Activated naive CD4-positive, alpha-beta T cell treated with anti-CD3 and anti-CD28 coated beads for 36 hours (primary cell): ENCODE measurements at regions not wholly inside any gene's neighbourhood (a gene's known extent, or its start where the extent isn't known, plus 50 kb on each side); places are given as distances from the start of the nearest gene placed in this dataset.

Experiments
- CTCF ChIA-PET: fragments of 350-600 bp; sonication (Branson Sonifier 250); formaldehyde crosslinking; loops from one replicate; lab custom pipeline; 2021; ENCODE audit warnings: antibody characterized with exemption; lab: Charles Lee
- DNase-seq: peaks from one replicate; pipeline ENCODE4 v3.0.0-alpha.2; 2020
- H3K27ac Mint-ChIP-seq: one replicate; pipeline ENCODE4 v1.8.0; 2021; ENCODE audit warnings: mild to moderate bottlenecking, mixed read lengths
- H3K27me3 Mint-ChIP-seq: one replicate; pipeline ENCODE4 v1.8.0; 2021; ENCODE audit warnings: low read depth, mixed read lengths
- H3K36me3 Mint-ChIP-seq: one replicate; pipeline ENCODE4 v1.8.0; 2021; ENCODE audit warnings: low read depth, mixed read lengths
- H3K4me1 Mint-ChIP-seq: one replicate; pipeline ENCODE4 v1.8.0; 2021; ENCODE audit warnings: low read depth, mixed read lengths
- H3K4me3 Mint-ChIP-seq: one replicate; pipeline ENCODE4 v1.8.0; 2021; ENCODE audit warnings: mild to moderate bottlenecking, moderate library complexity, mixed read lengths
- H3K9me3 Mint-ChIP-seq: one replicate; pipeline ENCODE4 v1.8.0; 2021; ENCODE audit warnings: mixed read lengths
- intact Hi-C: fragments of 100-400 bp; cut with micrococcal nuclease; formaldehyde crosslinking; loops from one replicate; pipeline ENCODE4 v1.15.1; 2023

DNA sequence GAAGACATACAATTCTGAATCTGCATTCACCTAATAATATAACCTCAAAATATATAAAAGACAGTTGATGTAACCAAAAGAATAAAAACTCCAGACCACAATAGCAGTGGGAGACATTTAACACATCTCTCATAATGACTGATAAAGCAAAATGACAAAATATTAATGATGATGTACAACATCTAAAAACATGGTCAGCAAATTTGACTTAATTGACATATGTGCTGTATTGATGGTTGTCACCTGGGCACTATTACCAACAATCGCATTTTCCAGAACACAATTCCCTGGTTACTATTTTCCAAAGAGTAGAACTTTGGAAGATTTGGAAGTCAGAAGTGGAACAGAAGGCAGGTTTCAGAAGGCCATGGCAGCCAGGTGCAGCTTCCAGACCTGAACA is 899.5 kb upstream of the CELF2 start:
- CTCF ChIA-PET = no interaction called here
- Mint-ChIP-seq H3K4me1 (no peaks in the 10 kb centered on the region), H3K4me3 (no peak overlapping the region), H3K36me3 (peaks cover 2% of the 10 kb centered on the region), H3K27me3 (peaks cover 11% of the 10 kb centered on the region), H3K9me3 (peaks cover 3% of the 10 kb centered on the region), H3K27ac (no peak overlapping the region)
- intact Hi-C loops = no loop called here
- DNase-seq = no peak

DNA sequence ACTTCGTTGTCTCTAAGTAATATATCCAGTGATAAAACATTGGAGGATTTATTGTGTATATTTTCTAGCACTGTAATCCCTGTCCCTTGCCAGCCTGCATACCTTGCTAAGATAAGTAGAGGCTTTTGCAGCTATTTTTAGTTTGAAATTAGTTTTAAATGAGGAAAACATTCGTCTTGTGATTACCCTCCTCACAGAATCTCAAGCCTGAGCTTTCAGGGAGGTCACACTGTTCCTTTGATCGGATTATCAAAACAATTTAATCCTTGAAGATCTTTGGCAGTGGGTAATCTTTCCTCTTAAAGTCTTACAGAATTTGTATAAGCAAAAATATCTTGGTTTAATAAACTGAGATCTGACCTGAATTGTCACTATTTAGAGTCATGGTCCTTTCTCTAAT is 897.0 kb upstream of the CELF2 start:
- no peak overlapping the region for H3K4me3 Mint-ChIP-seq

DNA sequence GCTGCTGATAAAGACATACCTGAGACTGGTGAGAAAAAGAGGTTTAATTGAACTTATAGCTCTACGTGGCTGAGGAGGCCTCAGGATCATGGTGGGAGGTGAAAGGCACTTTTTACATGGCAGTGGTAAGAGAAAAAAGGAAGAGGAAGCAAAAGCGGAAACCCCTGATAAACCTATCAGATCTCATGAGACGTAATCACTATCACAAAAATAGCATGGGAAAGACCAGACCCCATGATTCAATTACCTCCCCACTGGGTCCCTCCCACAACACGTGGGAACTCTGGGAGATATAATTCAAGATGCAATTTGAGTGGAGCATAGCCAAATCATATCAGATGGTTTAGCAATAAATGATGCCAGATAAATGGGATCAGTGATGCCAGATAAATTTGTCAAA is 892.0 kb upstream of the CELF2 start:
- intact Hi-C loops = no loop called here
- Mint-ChIP-seq H3K27me3 (peaks cover 7% of the 10 kb centered on the region), H3K27ac (no peak overlapping the region), H3K36me3 (no peaks in the 10 kb centered on the region), H3K4me1 (no peaks in the 10 kb centered on the region), H3K4me3 (no peak overlapping the region), H3K9me3 (no peaks in the 10 kb centered on the region)
- DNase-seq = no peak
- CTCF ChIA-PET = no interaction called here

More for the DNA sequence above, 897.0 kb upstream of the CELF2 start:
- Mint-ChIP-seq H3K9me3 (peaks cover 3% of the 10 kb centered on the region), H3K27ac (no peak overlapping the region), H3K36me3 (peaks cover 2% of the 10 kb centered on the region), H3K4me1 (no peaks in the 10 kb centered on the region), H3K27me3 (peaks cover 10% of the 10 kb centered on the region)
- CTCF ChIA-PET = no interaction called here
- DNase-seq = no peak
- intact Hi-C loops = no loop called here

DNA sequence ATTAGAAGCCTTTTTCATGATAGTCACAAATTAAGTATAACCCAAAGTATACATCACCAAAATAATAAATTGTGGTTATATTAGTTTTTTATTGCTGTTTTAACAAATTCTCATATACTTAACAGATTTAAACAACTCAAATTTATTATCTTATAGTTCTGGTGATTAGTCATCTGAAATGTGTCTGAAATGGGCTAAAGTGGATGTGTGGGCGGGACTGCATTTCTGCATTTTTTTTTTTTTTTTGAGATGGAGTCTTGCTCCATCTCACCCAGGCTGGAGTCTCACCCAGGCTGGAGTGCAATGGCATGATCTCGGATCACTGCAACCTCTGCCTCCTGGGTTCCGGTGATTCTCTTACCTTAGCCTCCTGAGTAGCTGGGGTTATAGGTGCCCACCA is 891.5 kb upstream of the CELF2 start:
- Mint-ChIP-seq H3K36me3 (no peaks in the 10 kb centered on the region), H3K4me1 (no peaks in the 10 kb centered on the region), H3K4me3 (no peak overlapping the region), H3K27ac (no peak overlapping the region), H3K9me3 (no peaks in the 10 kb centered on the region), H3K27me3 (peaks cover 7% of the 10 kb centered on the region)
- intact Hi-C loops = no loop called here
- no peak for DNase-seq
- CTCF ChIA-PET = no interaction called here

DNA sequence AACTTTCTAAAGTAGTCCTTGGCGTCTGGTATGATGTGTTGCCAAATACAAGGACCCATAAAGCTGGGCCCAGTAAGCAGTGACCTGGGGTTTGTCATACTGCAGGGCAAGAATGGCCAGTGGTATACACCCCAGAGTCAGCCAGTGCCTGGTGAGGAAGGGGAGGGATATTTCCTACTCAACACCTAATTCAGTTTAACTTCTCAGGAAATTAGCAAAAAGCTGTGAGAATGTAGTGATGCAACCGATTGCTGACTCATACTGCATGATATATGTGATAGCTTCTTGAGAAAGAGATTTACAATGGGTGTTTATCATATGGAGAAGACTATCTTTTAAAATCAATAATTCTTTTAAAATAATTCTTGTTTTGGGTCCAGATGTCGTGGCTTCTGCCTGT is 889.3 kb upstream of the CELF2 start:
- intact Hi-C loops = no loop called here
- Mint-ChIP-seq H3K4me3 (no peak overlapping the region), H3K27ac (no peak overlapping the region), H3K36me3 (no peaks in the 10 kb centered on the region), H3K27me3 (peaks cover 7% of the 10 kb centered on the region), H3K9me3 (no peaks in the 10 kb centered on the region), H3K4me1 (no peaks in the 10 kb centered on the region)
- DNase-seq = no peak
- CTCF ChIA-PET = interaction anchor here (0.6 kb wide), 1 partner anchor 837 kb away, joined by 3 read pairs; no protein-coding TSS in a partner anchor

DNA sequence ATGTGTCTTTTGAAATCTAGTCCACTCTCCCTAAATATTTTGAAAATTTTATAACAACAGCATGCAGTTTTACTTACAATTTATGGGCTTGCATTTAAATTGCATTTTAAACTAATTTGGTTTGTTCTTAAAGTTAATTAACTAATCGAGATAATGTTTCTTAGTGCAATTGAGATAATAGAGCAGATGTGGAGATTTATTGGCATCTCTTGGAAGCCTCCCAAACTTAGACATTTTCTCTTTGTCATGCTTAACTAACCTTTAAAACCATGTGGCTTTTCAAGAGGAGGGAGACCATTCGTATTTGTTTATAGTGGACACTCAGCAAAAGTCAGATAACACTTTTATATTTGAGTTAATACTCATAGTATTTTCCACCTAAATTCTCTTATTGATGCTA is 887.0 kb upstream of the CELF2 start:
- peaks cover 5% of the 10 kb centered on the region for H3K27me3 Mint-ChIP-seq
- no peak for DNase-seq
- H3K36me3 Mint-ChIP-seq = no peaks in the 10 kb centered on the region
- intact Hi-C loops = no loop called here
- no peaks in the 10 kb centered on the region for H3K9me3 Mint-ChIP-seq
- H3K4me3 Mint-ChIP-seq = no peak overlapping the region
- H3K4me1 Mint-ChIP-seq = no peaks in the 10 kb centered on the region
- no peak overlapping the region for H3K27ac Mint-ChIP-seq
- CTCF ChIA-PET = no interaction called here

DNA sequence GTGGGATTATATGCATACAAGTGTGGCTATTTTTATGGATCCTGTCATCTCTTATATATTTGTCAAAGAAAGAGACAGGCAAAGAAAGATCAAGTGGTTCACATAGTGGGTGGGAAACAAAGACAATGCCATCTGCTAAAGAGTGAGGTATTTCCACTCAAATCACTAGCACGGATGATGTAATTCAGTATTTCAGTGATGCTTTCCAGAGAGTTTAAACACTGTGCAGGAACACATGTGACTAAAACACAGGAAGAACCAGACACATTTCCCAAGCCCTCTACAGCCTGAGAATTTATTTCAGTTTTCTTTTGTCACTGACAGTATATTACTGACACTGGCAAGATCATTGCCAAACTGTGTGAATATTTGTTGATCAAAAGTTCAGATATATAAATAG is 885.7 kb upstream of the CELF2 start:
- no peak for DNase-seq
- CTCF ChIA-PET = no interaction called here
- Mint-ChIP-seq H3K9me3 (no peaks in the 10 kb centered on the region), H3K27me3 (peaks cover 3% of the 10 kb centered on the region), H3K4me3 (no peak overlapping the region), H3K4me1 (no peaks in the 10 kb centered on the region), H3K27ac (no peak overlapping the region), H3K36me3 (no peaks in the 10 kb centered on the region)
- intact Hi-C loops = loop anchor here (1.0 kb wide), 1 partner anchor 14 kb away; no protein-coding TSS in a partner anchor

DNA sequence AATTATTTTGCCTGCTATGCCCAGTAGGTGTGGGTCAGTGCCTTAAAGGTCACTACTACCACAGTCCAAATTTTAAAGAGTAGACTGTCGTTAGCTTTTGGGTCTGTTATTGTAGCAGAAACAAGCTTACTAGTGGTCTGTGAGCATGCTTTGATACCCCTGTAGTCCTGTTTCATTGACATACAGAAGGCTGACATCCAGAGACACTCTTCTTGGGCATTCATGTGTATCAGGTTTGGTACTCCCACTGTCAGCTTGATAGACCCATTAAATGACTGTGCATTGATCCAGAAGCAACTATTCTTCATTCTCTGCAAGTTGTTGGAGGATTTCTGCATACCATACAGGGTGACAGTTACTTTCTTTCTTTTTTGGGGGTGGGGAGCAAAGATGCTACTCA is 884.4 kb upstream of the CELF2 start:
- Mint-ChIP-seq H3K4me1 (peaks cover 8% of the 10 kb centered on the region), H3K36me3 (no peaks in the 10 kb centered on the region), H3K27ac (no peak overlapping the region), H3K9me3 (no peaks in the 10 kb centered on the region), H3K4me3 (no peak overlapping the region), H3K27me3 (no peaks in the 10 kb centered on the region)
- CTCF ChIA-PET = no interaction called here
- DNase-seq = no peak
- intact Hi-C loops = no loop called here

DNA sequence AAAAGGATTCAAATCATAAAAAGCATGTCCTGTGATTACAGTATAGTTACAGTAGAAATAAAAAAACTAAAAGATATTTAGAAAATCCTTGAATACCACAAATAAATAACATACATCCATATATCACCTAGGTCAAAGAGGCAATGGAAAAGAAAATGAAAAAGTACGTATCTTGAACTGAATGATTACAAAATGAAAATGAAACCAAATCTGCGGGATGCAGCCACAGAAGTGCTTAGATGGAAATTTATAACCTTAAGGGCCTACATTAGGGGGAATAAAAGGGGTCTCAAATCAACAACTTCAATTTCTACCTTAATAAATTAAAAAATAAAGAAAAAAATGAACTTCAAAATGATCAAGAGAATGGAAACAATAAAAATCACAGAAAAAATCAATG is 879.0 kb upstream of the CELF2 start:
- intact Hi-C loops = no loop called here
- no peaks in the 10 kb centered on the region for H3K36me3 Mint-ChIP-seq
- no peaks in the 10 kb centered on the region for H3K27me3 Mint-ChIP-seq
- CTCF ChIA-PET = no interaction called here
- DNase-seq = no peak
- H3K4me3 Mint-ChIP-seq = peak overlapping the region; percentile 34
- H3K27ac Mint-ChIP-seq = no peak overlapping the region
- peaks cover 16% of the 10 kb centered on the region for H3K4me1 Mint-ChIP-seq
- H3K9me3 Mint-ChIP-seq = no peaks in the 10 kb centered on the region

DNA sequence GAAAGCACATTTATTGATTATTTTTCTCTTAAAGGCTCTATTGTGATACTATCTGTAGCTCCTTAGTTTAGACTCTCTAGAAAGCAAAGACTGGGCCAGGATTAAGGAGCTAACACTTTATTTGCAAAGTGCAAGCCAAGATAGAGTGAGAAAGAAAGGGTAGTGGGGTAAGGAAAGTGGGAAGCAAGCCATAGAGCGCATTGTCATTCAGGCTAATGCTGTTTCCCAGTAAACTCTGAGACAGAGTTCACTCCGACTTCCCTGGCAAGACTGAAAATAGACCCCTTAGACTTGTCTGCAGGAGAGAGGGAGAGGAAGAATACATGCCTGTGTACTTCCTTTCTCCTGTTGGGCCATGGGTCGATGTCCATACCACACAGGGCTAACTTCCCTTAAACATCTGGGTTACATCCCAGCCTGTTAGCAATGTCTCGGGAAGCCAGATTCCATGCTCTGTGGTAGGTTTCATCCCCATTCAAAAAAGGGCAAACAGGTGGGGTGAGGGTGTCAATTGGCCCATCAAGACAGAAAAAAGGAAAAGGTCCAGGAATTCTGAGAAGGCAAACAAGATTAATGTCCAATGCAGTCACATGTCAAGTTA is 875.8 kb upstream of the CELF2 start:
- no peak for DNase-seq
- intact Hi-C loops = no loop called here
- Mint-ChIP-seq H3K9me3 (no peaks in the 10 kb centered on the region), H3K4me3 (no peak overlapping the region), H3K27me3 (no peaks in the 10 kb centered on the region), H3K36me3 (no peaks in the 10 kb centered on the region), H3K4me1 (peaks cover 16% of the 10 kb centered on the region), H3K27ac (no peak overlapping the region)
- CTCF ChIA-PET = no interaction called here

DNA sequence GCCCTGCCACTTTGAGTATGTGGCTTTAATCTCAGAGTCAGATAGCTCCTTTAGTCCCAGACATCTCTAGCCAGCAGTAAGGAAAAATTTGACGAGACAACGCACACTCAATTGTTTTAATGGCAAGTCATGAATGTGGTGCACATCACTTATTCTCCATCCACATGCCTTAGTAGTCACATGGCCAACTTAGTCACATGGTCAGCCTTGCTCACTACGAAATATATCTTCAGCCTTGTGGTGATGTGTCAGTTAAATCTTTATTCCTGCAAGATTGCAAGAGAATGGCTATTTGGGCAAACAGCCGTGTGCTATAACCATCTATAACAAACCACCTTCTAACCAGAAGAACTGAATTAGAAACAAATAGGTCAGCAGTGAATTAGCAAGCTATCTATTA is 871.1 kb upstream of the CELF2 start:
- H3K4me3 Mint-ChIP-seq = no peak overlapping the region
- CTCF ChIA-PET = interaction anchor here (0.7 kb wide), 1 partner anchor 424 kb away, joined by 4 read pairs; no protein-coding TSS in a partner anchor
- no peaks in the 10 kb centered on the region for H3K4me1 Mint-ChIP-seq
- H3K27ac Mint-ChIP-seq = no peak overlapping the region
- H3K27me3 Mint-ChIP-seq = peaks cover 7% of the 10 kb centered on the region
- no peak for DNase-seq
- H3K36me3 Mint-ChIP-seq = no peaks in the 10 kb centered on the region
- intact Hi-C loops = loop anchor here (1.0 kb wide), 1 partner anchor 14 kb away; no protein-coding TSS in a partner anchor
- no peaks in the 10 kb centered on the region for H3K9me3 Mint-ChIP-seq

DNA sequence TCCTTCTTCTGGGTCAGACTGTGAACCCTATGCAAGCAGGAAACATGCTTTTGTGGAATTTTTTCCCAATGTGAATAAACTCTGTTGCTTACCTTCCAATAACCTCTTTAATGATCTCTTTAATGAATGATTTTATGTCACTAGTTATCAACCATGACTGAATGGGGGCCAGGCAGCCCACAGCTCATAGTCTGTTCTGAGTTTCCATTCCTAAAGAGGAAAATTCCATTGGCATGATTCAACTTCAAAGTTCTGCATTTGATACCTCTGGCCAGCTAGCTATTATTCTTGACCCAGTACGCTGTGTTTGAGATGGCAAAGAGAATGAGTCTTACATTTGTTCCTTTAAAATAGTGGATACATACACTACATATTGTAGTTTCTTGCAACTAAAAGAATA is 867.8 kb upstream of the CELF2 start:
- Mint-ChIP-seq H3K4me3 (no peak overlapping the region), H3K27me3 (peaks cover 7% of the 10 kb centered on the region), H3K9me3 (no peaks in the 10 kb centered on the region), H3K27ac (no peak overlapping the region), H3K36me3 (no peaks in the 10 kb centered on the region), H3K4me1 (no peaks in the 10 kb centered on the region)
- DNase-seq = no peak
- intact Hi-C loops = no loop called here
- CTCF ChIA-PET = no interaction called here

DNA sequence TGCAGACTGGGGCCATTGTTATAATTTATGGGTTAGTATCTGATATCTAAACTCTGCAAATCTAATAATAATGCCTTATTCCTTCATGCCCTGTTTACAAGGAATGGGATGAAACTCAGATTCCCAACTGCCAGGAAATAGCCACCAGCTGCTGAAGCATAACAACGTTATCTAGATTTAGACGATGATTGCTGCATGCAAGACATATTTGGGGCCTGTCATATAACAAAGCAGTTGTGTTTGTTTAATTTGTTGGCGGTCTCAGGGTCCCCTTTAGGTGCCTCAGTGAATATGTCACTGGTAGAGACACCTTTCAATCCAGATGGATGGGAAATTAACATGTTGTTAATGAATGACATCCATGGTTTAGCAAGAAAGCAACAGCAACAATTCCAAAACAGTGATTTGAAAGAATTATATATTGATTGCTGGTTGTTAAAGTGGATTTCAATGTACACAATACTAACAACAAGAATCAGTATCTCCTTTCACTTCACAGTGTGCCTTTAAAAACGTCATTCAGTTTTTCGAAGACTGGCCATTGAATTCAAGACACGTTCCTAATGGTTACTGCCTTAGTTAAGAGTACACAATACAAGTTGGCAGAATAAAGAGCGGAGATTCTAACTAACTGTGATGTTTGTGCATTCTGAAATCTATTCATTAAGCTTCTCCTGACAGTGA is 860.6 kb upstream of the CELF2 start:
- peaks cover 7% of the 10 kb centered on the region for H3K27me3 Mint-ChIP-seq

More for the DNA sequence above, 860.6 kb upstream of the CELF2 start:
- no peaks in the 10 kb centered on the region for H3K9me3 Mint-ChIP-seq
- no peak for DNase-seq
- H3K4me3 Mint-ChIP-seq = no peak overlapping the region
- intact Hi-C loops = no loop called here
- H3K36me3 Mint-ChIP-seq = no peaks in the 10 kb centered on the region
- H3K27ac Mint-ChIP-seq = no peak overlapping the region
- no peaks in the 10 kb centered on the region for H3K4me1 Mint-ChIP-seq
- CTCF ChIA-PET = interaction anchor here (0.6 kb wide), 1 partner anchor 43 kb away, joined by 3 read pairs; no protein-coding TSS in a partner anchor
